Upper lobe of left lung (tissue), 4 donors: ENCODE measurements at regions not wholly inside any gene's neighbourhood (a gene's known extent, or its start where the extent isn't known, plus 50 kb on each side); places are given as distances from the start of the nearest gene placed in this dataset.

Experiments
- CTCF ChIP-seq, 6 experiments: fragments of 450-650 bp in 4 of 6; fragments of 200-600 bp in 2 of 6; sonication (generic) in 2 of 6; IDR thresholded peaks; one replicate each; pipeline ENCODE4 v1.5.1; 2016 to 2019; ENCODE audit warnings: antibody characterized with exemption in 6 of 6
- EP300 ChIP-seq, 4 donors: sonication (generic); formaldehyde crosslinking; IDR thresholded peaks; one replicate each; pipeline ENCODE4 v1.5.1; 2017; ENCODE audit warnings: antibody characterized with exemption in 4 of 4, control low read depth in 2 of 4
- POLR2A ChIP-seq, 4 donors: fragments of 450-650 bp; IDR thresholded peaks; one replicate each; pipeline ENCODE4 v1.5.1; 2016 to 2017; ENCODE audit warnings: antibody characterized with exemption in 4 of 4, mild to moderate bottlenecking in 2 of 4
- POLR2AphosphoS5 ChIP-seq, 2 donors: sonication (generic); formaldehyde crosslinking; IDR thresholded peaks; one replicate each; pipeline ENCODE4 v1.5.1; 2017; ENCODE audit warnings: antibody characterized with exemption in 2 of 2

DNA sequence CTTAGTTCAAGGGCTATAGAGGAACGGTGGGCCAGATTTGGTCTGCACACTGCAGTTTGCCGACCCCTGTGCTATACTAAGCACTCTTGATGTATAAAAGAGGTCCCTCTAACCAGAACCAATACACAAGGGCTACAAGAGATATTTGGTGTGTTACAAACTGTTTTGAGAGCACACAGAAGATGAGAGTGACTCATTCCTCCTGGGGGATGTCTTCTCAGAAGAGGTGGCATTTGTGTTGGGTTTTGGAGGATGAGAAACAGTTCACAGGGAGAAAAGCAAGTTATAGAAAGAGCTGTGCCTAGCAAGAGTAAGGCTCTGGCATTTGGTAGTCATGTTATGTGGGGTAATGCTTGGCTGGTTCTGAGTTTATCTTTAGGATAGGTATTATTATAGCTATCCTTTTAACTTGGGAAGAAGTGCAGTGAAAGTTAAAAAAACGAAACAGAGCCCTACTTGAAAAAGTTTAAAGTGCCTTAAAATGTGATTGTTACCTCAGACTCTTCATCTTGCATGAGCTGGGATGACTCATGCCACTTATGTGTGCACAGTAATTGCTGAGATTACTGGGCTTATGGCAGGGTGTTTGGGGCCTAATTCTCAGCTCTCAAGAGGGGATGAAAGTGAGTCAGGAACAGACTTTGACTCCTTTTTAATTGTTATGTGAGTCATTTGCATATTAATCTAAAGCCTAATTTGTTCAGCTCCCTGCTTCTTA lies 160.4 kb downstream of the KIF20B start:
- TF ChIP-seq CTCF (IDR thresholded peaks at IDR 0.05), result no peak
- TF ChIP-seq EP300 (IDR thresholded peaks at IDR 0.05), result no peak
- no peak for TF ChIP-seq POLR2AphosphoS5 (IDR thresholded peaks at IDR 0.05)
- TF ChIP-seq POLR2A (IDR thresholded peaks at IDR 0.05), result no peak
